WI38 (cell line): ENCODE measurements at regions not wholly inside any gene's neighbourhood (a gene's known extent, or its start where the extent isn't known, plus 50 kb on each side); places are given as distances from the start of the nearest gene placed in this dataset.

Source experiments
- H3K4me3 ChIP-seq: 2 replicates; pipeline ENCODE4 v1.5.1; 2011; ENCODE audit warnings: low read depth, mild to moderate bottlenecking, control low read depth, low read length
- TF ChIP-seq, protein P1 (sequence below): IDR thresholded peaks from 2 replicates; pipeline ENCODE4 v1.5.1; 2012; ENCODE audit warnings: low read depth, mild to moderate bottlenecking, control low read depth, low read length

- TF ChIP-seq, protein P1, sequence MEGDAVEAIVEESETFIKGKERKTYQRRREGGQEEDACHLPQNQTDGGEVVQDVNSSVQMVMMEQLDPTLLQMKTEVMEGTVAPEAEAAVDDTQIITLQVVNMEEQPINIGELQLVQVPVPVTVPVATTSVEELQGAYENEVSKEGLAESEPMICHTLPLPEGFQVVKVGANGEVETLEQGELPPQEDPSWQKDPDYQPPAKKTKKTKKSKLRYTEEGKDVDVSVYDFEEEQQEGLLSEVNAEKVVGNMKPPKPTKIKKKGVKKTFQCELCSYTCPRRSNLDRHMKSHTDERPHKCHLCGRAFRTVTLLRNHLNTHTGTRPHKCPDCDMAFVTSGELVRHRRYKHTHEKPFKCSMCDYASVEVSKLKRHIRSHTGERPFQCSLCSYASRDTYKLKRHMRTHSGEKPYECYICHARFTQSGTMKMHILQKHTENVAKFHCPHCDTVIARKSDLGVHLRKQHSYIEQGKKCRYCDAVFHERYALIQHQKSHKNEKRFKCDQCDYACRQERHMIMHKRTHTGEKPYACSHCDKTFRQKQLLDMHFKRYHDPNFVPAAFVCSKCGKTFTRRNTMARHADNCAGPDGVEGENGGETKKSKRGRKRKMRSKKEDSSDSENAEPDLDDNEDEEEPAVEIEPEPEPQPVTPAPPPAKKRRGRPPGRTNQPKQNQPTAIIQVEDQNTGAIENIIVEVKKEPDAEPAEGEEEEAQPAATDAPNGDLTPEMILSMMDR = no peak
- H3K4me3 ChIP-seq = no peak overlapping the region
Measured at GRCh38 chr15:25982736-25983135, 119.6 kb upstream of the ATP10A start.

DNA sequence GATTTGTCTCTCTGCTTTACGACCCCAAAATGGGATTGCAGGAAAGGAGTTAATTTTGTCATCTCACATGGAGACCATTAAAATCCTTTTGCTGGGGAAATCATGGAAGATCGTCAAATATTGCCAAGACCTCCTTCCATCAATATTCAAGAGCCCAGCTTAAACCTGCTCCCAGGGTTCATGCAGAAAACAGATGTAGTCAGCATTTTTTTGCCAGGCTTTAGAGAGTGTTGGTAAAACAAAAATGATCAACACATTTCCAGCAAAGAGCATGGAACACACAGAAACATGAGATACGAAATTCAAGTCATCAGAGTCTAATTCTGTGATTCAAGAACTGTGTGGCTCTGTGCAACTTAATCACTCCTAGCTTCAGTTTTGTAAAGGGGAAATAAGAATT, 118.0 kb upstream of the ATP10A start:
- no peak overlapping the region for H3K4me3 ChIP-seq
- TF ChIP-seq, protein P1 = no peak

DNA sequence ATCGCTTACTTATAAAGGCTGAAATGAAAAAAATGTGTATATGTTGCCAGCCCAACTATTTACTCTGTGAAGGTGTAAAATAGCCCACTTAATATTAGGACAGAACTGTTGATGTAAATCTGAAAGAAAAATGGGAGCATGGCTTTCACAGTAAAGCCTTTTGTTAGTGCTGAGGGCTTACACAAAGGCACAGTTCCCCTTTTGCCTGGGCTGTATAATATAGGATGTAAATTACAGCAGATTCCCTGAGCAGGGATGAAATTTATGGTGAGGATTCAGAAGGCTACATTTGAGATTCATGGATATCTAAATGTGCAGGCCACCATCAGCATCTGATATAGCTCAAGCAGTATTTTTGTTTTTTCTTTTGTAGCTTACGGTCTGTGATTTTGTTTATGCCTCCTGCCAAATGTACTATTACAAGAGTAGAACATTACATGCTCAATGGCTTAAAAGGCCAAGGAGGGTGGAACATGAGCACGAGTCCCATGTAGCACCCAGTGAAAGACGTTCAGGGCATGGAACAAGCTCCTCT, 109.1 kb upstream of the ATP10A start:
- H3K4me3 ChIP-seq = no peak overlapping the region
- TF ChIP-seq, protein P1 = no peak

GRCh38 chr15:25971053-25971452, 107.9 kb upstream of the ATP10A start:
- no peak overlapping the region for H3K4me3 ChIP-seq
- TF ChIP-seq, protein P1 = no peak

DNA sequence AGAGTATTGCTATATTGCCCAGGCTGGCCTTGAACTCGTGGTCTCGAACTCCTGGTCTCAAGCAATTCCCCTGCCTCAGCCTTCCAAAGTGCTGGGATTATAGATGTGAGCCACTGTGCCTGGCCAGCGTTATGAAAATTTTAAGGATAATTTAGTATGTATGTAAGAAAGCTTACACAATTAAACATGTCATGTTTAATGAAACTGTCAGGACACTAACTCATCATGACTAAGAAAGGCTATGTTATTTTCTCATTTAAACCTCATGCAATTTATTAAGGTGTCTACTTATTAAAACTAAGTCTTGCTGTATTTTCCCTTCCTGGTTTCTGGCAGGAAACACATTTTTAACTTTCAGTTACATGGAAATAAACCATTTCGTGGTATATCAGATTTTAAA, 106.8 kb upstream of the ATP10A start:
- H3K4me3 ChIP-seq = no peak overlapping the region
- TF ChIP-seq, protein P1 = no peak

DNA sequence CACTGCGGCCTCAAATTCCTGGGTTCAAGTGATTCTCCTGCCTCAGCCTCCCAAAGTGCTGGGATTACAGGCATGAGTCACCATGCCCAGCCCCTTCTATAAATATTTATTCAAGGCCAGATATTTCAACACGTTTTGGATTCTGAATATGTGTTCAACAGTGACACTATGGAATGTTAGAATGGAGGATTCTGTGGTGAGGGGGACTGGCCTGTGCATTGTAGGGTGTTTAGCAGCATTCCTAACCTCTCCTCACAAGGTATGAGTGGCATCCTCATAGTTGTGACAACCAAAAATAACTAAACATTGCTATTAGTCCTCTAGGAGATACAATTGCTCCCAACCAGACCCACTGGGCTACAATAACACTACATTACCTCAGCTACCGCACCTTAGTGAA, 104.0 kb upstream of the ATP10A start:
- TF ChIP-seq, protein P1 = no peak

GRCh38 chr15:25965326-25965725, 102.2 kb upstream of the ATP10A start:
- TF ChIP-seq, protein P1 = no peak
- H3K4me3 ChIP-seq = no peak overlapping the region

More for the DNA sequence above, 104.0 kb upstream of the ATP10A start:
- no peak overlapping the region for H3K4me3 ChIP-seq
